H1 (cell line): ENCODE measurements at regions not wholly inside any gene's neighbourhood (a gene's known extent, or its start where the extent isn't known, plus 50 kb on each side); places are given as distances from the start of the nearest gene placed in this dataset.

Experiments
- CTCF ChIA-PET: fragments of 300-600 bp; sonication (Branson Sonifier 250); formaldehyde crosslinking; loops from one replicate; lab custom pipeline; 2021; ENCODE audit not compliant: partially characterized antibody; lab: Charles Lee
- POLR2A ChIA-PET: fragments of 300-600 bp; sonication (Branson Sonifier 250); formaldehyde crosslinking; loops from one replicate; lab custom pipeline; 2021; ENCODE audit warnings: inconsistent platforms; ENCODE audit not compliant: partially characterized antibody; lab: Charles Lee
- DNase-seq, 2 experiments: peaks; one replicate each; pipeline versions ENCODE4 v3.0.0 to v3.0.0-alpha.2; 2010 to 2022; ENCODE audit warnings: low spot score in 2 of 2, low read depth in 1 of 2, mixed read lengths in 1 of 2
- FAIRE-seq: peaks from 2 replicates; lab custom pipeline; 2011; peaks lifted over from hg19 to GRCh38; lab: Jason Lieb, UNC
- H2AFZ ChIP-seq: 2 replicates; pipeline ENCODE4 v1.8.1; 2012; ENCODE audit warnings: low read length, inconsistent platforms
- H2AK5ac ChIP-seq: 2 replicates; pipeline ENCODE4 v1.6.1; 2013; ENCODE audit warnings: low read depth, low read length
- H2BK120ac ChIP-seq: replicated peaks from 2 replicates; pipeline ENCODE3; 2013; ENCODE audit warnings: low read depth, low read length, inconsistent platforms
- H2BK12ac ChIP-seq: 2 replicates; pipeline ENCODE4 v1.6.1; 2013; ENCODE audit warnings: low read depth, low read length
- H2BK15ac ChIP-seq: 2 replicates; pipeline ENCODE4 v1.6.1; 2013; ENCODE audit warnings: low read length
- H2BK20ac ChIP-seq: 2 replicates; pipeline ENCODE4 v1.6.1; 2013; ENCODE audit warnings: low read length
- H2BK5ac ChIP-seq: 2 replicates; pipeline ENCODE4 v1.6.1; 2013; ENCODE audit warnings: low read depth, low read length
- H3K14ac ChIP-seq: 2 replicates; pipeline ENCODE4 v1.6.1; 2013; ENCODE audit warnings: inconsistent platforms; ENCODE audit not compliant: insufficient read length
- H3K18ac ChIP-seq: 2 replicates; pipeline ENCODE4 v1.6.1; 2013; ENCODE audit warnings: low read length; ENCODE audit errors: extremely low read depth
- H3K23ac ChIP-seq: 2 replicates; pipeline ENCODE4 v1.6.1; 2013; ENCODE audit warnings: inconsistent platforms; ENCODE audit not compliant: insufficient read length
- H3K23me2 ChIP-seq: 2 replicates; pipeline ENCODE4 v1.6.1; 2013; ENCODE audit warnings: low read depth, low read length
- H3K27ac ChIP-seq: 2 replicates; pipeline ENCODE4 v1.6.1; 2011; ENCODE audit warnings: low read depth, low read length, inconsistent platforms
- H3K27me3 ChIP-seq, 4 experiments: replicated peaks in 1 of 4; 1 replicate in 1 of 4; 2 replicates in 3 of 4; pipeline versions ENCODE4 v1.6.1 to v1.8.1; 2011 to 2013; ENCODE audit warnings: low read length in 3 of 4, mild to moderate bottlenecking in 3 of 4, inconsistent platforms in 2 of 4, mixed read lengths in 2 of 4, moderate library complexity in 1 of 4; ENCODE audit not compliant: control insufficient read depth in 3 of 4, insufficient read depth in 3 of 4; ENCODE audit errors: extremely low read depth in 1 of 4
- H3K36me3 ChIP-seq, 4 experiments: 2 replicates each; pipeline versions ENCODE4 v1.6.1 to v1.8.1; 2011 to 2013; ENCODE audit warnings: mild to moderate bottlenecking in 4 of 4, low read length in 3 of 4, moderate library complexity in 2 of 4, control low read depth in 1 of 4, inconsistent platforms in 1 of 4; ENCODE audit not compliant: insufficient read depth in 4 of 4, control insufficient read depth in 2 of 4
- H3K4ac ChIP-seq: replicated peaks from 2 replicates; pipeline ENCODE3; 2013; ENCODE audit warnings: low read length, low read depth, mixed read lengths, inconsistent platforms; ENCODE audit not compliant: insufficient read length
- H3K4me1 ChIP-seq, 4 experiments: replicated peaks in 1 of 4; 1 replicate in 1 of 4; 2 replicates in 3 of 4; pipeline versions ENCODE4 v1.6.1 to v1.8.1; 2011 to 2013; ENCODE audit warnings: low read length in 3 of 4, inconsistent platforms in 2 of 4, mixed read lengths in 1 of 4; ENCODE audit not compliant: insufficient read depth in 4 of 4, control insufficient read depth in 3 of 4
- H3K4me2 ChIP-seq, 2 experiments: 2 replicates each; pipeline versions ENCODE4 v1.6.1 to v1.8.1; 2011 to 2013; ENCODE audit warnings: low read depth in 2 of 2, low read length in 2 of 2, control low read depth in 1 of 2, inconsistent platforms in 1 of 2, mild to moderate bottlenecking in 1 of 2; ENCODE audit not compliant: insufficient read depth in 1 of 2
- H3K4me3 ChIP-seq, 4 experiments: fragments of 200-600, 300-600 bp in 1 of 4; sonication (generic), shearing (Covaris generic), sonication (Bioruptor Twin) in 1 of 4; 2 replicates each; pipeline versions ENCODE4 v1.5.1 to v1.8.1; 2011 to 2016; ENCODE audit warnings: low read length in 4 of 4, low read depth in 3 of 4, control low read depth in 2 of 4, inconsistent platforms in 2 of 4, mild to moderate bottlenecking in 2 of 4, mixed read lengths in 1 of 4, moderate library complexity in 1 of 4; ENCODE audit not compliant: insufficient read depth in 2 of 4; ENCODE audit errors: extremely low read depth in 1 of 4
- H3K56ac ChIP-seq: replicated peaks from 2 replicates; pipeline ENCODE3; 2013; ENCODE audit warnings: low read depth, mild to moderate bottlenecking, mixed read lengths, low read length, inconsistent platforms; ENCODE audit not compliant: insufficient read length
- H3K79me1 ChIP-seq: 2 replicates; pipeline ENCODE4 v1.6.1; 2013; ENCODE audit warnings: low read depth, low read length, control low read depth
- H3K79me2 ChIP-seq, 2 experiments: 2 replicates each; pipeline versions ENCODE4 v1.6.1 to v1.8.1; 2012 to 2013; ENCODE audit warnings: low read length in 2 of 2, mild to moderate bottlenecking in 2 of 2, inconsistent platforms in 1 of 2; ENCODE audit not compliant: insufficient read depth in 2 of 2, control insufficient read depth in 1 of 2
- H3K9ac ChIP-seq, 4 experiments: replicated peaks in 1 of 4; 1 replicate in 1 of 4; 2 replicates in 3 of 4; pipeline versions ENCODE4 v1.6.1 to v1.8.1; 2011 to 2013; ENCODE audit warnings: low read depth in 3 of 4, low read length in 3 of 4, control low read depth in 2 of 4, mild to moderate bottlenecking in 2 of 4, moderate library complexity in 2 of 4, inconsistent platforms in 1 of 4; ENCODE audit errors: extremely low read depth in 1 of 4
- H3K9me3 ChIP-seq, 2 experiments: 2 replicates each; pipeline versions ENCODE4 v1.6.1 to v1.8.1; 2012 to 2013; ENCODE audit warnings: mild to moderate bottlenecking in 2 of 2, moderate library complexity in 2 of 2, control low read depth in 1 of 2, inconsistent platforms in 1 of 2, low read depth in 1 of 2, low read length in 1 of 2, mixed read lengths in 1 of 2; ENCODE audit not compliant: insufficient read depth in 2 of 2
- H4K20me1 ChIP-seq, 2 experiments: replicated peaks in 1 of 2; 2 replicates each; pipeline versions ENCODE3 to v1.8.1; 2011 to 2013; ENCODE audit warnings: inconsistent platforms in 2 of 2, low read length in 2 of 2, mild to moderate bottlenecking in 1 of 2; ENCODE audit not compliant: insufficient read depth in 2 of 2, control insufficient read depth in 1 of 2
- H4K5ac ChIP-seq: 2 replicates; pipeline ENCODE4 v1.6.1; 2013; ENCODE audit warnings: low read length, low read depth, mixed read lengths, inconsistent platforms; ENCODE audit not compliant: insufficient read length
- H4K8ac ChIP-seq: 2 replicates; pipeline ENCODE4 v1.8.0; 2013; ENCODE audit warnings: mild to moderate bottlenecking, moderate library complexity, low read length, inconsistent platforms; ENCODE audit not compliant: insufficient read depth; ENCODE audit errors: extremely low read depth
- H4K91ac ChIP-seq: replicated peaks from 2 replicates; pipeline ENCODE3; 2013; ENCODE audit warnings: low read length, mixed read lengths, inconsistent platforms; ENCODE audit not compliant: insufficient read length
- CEBPB ChIP-seq: IDR thresholded peaks from 2 replicates; pipeline ENCODE4 v1.6.1; 2012; ENCODE audit warnings: low read depth, low read length
- CREB1 ChIP-seq: IDR thresholded peaks from 2 replicates; pipeline ENCODE4 v1.6.1; 2012; ENCODE audit warnings: inconsistent platforms
- SIRT6 ChIP-seq: IDR thresholded peaks from one replicate; pipeline ENCODE4 v1.7.1; 2012; ENCODE audit warnings: low read length, inconsistent platforms
- SIX5 ChIP-seq: IDR thresholded peaks from 2 replicates; pipeline ENCODE4 v1.6.1; 2011; ENCODE audit warnings: mild to moderate bottlenecking, low read depth, low read length
- SP4 ChIP-seq: IDR thresholded peaks from 2 replicates; pipeline ENCODE4 v1.6.1; 2012; ENCODE audit warnings: low read length, inconsistent platforms
- TCF12 ChIP-seq: IDR thresholded peaks from 2 replicates; pipeline ENCODE4 v1.6.1; 2011; ENCODE audit warnings: low read depth, mild to moderate bottlenecking, low read length

- Histone ChIP-seq H3K23me2 (no peaks in the 10 kb centered on the region), H3K27ac (no peak overlapping the region), H3K9ac (no peak overlapping the region), H2AFZ (no peak overlapping the region), H2BK15ac (no peak overlapping the region), H3K79me1 (no peaks in the 10 kb centered on the region), H3K18ac (no peak overlapping the region), H3K9me3 (no peaks in the 10 kb centered on the region), H2BK12ac (no peak overlapping the region), H3K4me1 (no peaks in the 10 kb centered on the region), H3K4ac (no peak overlapping the region), H3K4me3 (no peak overlapping the region), H3K56ac (no peak overlapping the region), H2BK5ac (no peak overlapping the region), H4K20me1 (no peaks in the 10 kb centered on the region), H2BK20ac (no peak overlapping the region), H2BK120ac (no peak overlapping the region), H3K27me3 (no peaks in the 10 kb centered on the region), H2AK5ac (no peak overlapping the region), H3K36me3 (no peaks in the 10 kb centered on the region), H4K91ac (no peak overlapping the region), H4K5ac (no peak overlapping the region), H3K23ac (no peak overlapping the region), H3K14ac (no peak overlapping the region), H4K8ac (no peak overlapping the region), H3K79me2 (no peaks in the 10 kb centered on the region), H3K4me2 (no peak overlapping the region)
- FAIRE-seq (no peak), DNase-seq (no peak)
- ChIA-PET CTCF (no interaction called here), POLR2A (no interaction called here)
- TF ChIP-seq SIRT6, result no peak
- TF ChIP-seq CREB1, result no peak
- no peak for TF ChIP-seq TCF12
- no peak for TF ChIP-seq CEBPB
- TF ChIP-seq SIX5, result no peak
- TF ChIP-seq SP4, result no peak
These were observed 280.7 kb upstream of the GK2 start for GRCh38 chr4:79688691-79689090.
